ENCODE measurements at regions not wholly inside any gene's neighbourhood (a gene's known extent, or its start where the extent isn't known, plus 50 kb on each side); places are given as distances from the start of the nearest gene placed in this dataset.

DNA sequence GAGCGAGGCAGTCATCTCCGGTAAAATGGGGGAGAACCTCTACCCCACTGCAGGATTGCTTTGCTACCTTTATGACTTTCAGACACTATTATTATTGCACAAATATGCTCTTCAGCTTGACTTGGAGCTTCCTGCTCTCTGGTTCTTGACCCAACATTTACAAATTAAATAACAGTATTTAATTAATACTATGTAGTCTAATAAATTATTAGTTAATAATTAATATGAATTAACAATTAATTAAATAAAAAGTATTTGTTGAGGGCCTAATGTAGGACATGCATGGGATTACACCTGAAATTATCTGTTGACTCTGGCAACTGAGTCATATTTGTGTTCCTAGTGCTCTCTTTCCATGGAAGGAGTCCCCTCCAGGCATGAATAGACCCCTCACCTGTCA, 359.9 kb downstream of the SIPA1L2 start:
- no peak for DNase-seq

GRCh38 chr1:232267837-232268598, 361.9 kb downstream of the SIPA1L2 start:
- no peak for DNase-seq

DNA sequence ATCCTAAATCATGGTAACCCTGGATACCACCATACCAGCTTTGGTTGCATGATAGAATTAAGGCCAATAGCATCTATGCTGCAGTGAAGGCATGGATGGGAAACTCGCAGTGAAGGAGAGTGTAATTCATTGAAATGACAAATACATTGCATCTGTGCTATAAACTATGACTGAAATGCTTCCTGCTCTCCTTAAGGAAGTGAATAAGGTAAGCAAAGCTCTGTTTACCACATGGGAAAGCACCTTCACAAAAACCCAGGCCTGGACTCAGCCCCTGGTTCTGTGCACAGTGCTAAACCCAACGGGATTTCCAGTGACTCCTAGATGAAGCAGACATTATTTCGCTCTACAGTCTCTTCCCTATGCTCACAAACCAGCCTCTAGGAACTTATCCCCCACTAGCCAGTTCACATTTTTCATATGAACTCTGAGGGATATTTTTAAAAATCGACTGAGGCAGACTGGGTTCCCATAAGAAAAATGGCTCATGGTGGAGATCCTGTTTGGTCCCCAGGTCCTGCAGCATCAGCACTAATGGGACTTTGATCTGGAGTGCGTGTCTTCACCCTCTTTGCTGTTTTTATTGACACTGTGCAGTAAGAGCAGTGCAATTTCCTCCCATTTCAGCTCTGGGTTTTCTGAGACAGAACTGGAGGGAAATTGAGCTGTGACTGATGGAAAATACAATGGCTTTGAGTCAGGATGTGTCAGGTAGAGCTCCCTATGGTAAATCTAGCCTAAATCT, 362.7 kb downstream of the SIPA1L2 start:
- DNase-seq, result no peak

DNA sequence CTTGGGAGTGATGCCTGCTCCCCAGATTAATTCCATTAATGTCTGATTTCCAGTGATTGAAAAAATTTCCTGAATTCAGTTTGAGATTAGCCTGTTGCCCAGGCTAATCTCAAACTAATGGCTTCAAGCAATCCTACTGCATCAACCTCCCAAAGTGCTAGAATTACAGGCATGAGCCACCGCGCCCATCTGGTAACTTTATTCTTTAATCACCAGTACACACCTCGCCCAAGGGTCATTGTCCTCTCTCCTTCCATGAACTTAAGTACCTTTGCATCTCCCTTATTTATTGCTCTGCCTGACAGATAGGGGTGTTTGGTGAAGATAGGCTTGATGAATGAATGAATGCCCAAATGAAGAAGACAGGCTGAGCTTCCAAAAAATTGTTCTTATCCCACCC, 366.5 kb downstream of the SIPA1L2 start:
- DNase-seq, result no peak

GRCh38 chr1:232262991-232263390, 366.9 kb downstream of the SIPA1L2 start:
- no peak for DNase-seq

DNA sequence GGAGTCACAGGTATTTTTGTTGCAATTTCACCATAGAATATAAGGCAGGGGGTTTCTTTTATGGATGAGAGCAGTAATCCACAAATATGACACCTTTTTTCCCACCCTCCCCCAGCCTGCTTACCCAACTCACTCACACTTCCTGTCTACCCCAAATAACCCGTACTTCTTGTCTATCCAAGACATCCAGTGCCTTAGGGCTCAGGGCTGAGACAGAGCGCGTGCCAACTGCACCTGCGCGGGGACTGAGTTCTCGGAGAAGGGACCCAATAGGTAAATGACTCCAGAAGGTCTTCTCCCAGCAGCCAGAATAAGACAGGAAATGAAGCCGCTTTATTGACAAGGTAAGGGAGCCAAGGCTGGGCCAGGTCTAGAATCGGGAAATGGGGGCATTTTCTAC, 369.1 kb downstream of the SIPA1L2 start:
- DNase-seq, result no peak

DNA sequence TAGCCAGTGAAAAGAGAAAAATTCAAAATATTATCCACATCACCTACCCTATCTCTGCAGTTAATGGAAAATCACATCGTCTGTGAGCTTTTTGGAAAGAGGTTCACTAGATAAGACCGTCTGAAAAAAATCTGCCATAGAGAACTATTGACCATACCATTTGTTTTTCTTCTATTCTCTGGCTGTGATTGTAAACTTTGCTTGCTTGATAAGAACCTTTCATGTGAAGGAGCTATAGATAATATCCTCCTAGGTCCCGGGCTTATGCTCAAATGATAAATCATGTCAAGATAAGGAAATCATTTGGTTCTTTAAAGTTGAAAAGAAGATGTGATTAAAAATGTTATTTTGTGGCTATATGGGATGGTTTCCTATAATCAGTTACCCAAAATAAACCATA, 369.9 kb downstream of the SIPA1L2 start:
- DNase-seq, result no peak

GRCh38 chr1:232259333-232259732, 370.6 kb downstream of the SIPA1L2 start:
- DNase-seq, result no peak

- DNase-seq, result no peak
Measured at GRCh38 chr1:232252546-232253118, 377.3 kb downstream of the SIPA1L2 start.

GRCh38 chr1:232250838-232251237, 379.1 kb downstream of the SIPA1L2 start:
- DNase-seq, result no peak

GRCh38 chr1:232249861-232250777, 379.8 kb downstream of the SIPA1L2 start:
- DNase-seq, result no peak

DNA sequence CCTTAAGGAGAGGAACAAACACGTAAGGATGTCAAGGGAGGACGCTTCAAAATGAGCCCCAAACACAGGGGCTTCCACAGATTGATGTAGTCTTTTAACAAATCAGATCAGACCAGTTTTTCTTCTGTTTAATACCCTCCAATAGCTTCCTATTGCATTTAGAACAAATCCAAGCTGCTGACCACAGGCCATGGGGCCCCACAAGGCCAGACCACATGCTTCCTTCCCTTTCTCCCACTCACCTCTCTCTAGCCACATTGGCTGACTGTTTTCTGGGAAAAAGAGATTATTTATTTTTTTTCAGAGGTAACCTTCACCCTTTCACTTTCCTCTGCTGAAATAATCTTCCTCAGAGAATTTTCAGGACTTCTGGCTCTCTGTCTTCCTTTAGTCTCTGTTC, 380.6 kb downstream of the SIPA1L2 start:
- no peak for DNase-seq

- DNase-seq, result no peak
Measured at GRCh38 chr1:232248276-232248820, 381.6 kb downstream of the SIPA1L2 start.

DNA sequence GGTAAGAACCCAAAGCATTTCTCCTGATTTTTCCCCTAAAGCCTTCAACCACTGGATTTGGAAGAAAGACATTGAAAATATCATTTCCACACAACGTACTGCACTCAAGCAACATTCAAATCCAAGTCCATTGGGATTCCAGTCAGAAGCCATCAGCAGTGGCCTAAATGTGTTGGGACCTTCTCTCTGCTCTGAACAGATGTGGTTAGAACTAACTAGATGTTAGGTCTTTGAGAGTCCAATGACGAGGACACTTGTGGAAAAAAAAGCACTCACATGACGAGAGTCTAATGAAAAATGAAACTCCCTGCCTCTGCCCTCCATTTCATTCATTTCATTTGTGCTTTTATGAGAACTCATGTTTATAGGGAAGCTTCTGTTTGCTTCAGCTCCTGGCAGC, 382.3 kb downstream of the SIPA1L2 start:
- no peak for DNase-seq

DNA sequence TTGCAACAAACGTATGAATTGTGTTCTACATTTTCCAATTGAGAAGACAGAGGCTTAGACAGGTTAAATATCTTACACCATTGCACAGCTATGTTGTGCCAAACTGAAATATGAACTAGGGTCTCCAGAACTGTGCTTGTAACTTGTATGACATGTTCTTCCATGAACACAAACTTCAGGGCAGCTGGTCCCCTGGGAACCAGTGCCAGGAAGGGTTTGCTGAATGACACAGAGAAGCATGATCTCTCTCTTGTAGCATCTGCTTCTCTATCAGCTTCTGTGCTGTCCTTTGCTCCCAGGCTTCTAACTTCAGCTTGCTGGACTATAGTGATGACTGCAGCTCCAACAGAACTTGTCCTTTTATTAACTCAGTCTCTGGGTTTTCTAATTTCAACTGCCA, 385.5 kb downstream of the SIPA1L2 start:
- no peak for DNase-seq

GRCh38 chr1:232239998-232240397, 389.9 kb downstream of the SIPA1L2 start:
- no peak for DNase-seq

- no peak for DNase-seq
Measured at GRCh38 chr1:232239522-232239921, 390.4 kb downstream of the SIPA1L2 start.

DNA sequence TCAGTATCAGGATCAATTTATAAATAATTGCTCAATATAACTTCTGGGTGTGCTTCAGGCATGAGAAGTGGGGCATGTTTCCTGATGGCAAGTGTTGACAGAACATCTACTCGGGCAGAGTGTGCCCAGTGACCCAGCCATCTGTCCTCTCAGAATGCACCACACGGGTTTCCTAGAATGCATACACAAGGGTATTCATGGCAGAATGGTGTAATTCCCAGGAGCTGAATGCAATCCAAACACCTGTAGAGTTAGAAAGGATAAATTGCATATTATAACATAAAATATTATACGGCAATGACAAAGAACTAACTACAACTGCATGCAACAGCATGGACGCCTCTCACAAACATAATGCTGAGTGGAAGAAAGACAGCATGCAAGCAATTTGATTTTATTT, 391.9 kb downstream of the SIPA1L2 start:
- no peak for DNase-seq

DNA sequence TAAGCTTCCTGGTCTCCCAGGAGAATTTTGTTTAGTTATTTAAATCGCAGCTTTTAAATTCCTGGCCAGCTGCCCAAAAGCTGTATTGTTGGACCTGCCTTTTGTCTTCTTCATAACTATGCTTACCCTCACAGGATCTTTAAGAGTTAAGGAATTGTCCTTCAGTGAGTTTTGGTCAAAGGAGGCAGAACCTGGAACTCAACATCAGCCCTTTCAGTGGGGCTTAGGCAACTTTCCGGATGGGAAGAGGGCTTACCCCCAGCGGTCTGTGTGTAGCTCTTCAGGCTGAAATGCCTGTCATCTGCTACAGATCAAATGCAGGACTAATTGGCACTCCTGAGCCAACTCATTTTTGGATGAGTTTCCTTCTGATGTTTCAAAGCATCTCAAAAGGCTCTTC, 402.6 kb downstream of the SIPA1L2 start:
- DNase-seq, result no peak

DNA sequence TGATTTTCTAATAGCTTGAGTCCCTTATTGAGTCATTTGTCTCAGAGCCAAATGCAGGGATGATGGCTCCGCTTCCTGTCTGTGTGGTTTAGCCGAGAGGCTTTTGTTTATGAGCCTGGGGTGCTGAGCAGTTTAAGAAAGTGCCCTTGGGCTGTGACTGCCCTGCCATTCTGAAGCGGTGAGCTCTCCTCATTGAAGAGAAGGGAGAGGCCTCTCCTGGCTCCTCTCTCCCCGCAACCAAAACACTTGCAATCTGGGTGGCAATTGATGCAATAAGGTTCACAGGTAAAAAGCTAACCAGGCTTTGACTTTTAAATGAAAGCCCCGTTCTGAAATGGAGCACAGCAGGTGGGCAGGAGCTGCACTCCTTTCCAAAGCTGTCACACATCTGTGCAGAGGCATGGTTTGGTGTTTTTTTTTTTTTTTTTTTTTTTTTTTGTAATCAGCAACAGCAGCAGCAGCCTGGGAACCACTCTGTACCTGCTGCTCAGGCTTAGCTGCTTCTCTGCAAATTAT, 403.7 kb downstream of the SIPA1L2 start:
- DNase-seq, result no peak

DNA sequence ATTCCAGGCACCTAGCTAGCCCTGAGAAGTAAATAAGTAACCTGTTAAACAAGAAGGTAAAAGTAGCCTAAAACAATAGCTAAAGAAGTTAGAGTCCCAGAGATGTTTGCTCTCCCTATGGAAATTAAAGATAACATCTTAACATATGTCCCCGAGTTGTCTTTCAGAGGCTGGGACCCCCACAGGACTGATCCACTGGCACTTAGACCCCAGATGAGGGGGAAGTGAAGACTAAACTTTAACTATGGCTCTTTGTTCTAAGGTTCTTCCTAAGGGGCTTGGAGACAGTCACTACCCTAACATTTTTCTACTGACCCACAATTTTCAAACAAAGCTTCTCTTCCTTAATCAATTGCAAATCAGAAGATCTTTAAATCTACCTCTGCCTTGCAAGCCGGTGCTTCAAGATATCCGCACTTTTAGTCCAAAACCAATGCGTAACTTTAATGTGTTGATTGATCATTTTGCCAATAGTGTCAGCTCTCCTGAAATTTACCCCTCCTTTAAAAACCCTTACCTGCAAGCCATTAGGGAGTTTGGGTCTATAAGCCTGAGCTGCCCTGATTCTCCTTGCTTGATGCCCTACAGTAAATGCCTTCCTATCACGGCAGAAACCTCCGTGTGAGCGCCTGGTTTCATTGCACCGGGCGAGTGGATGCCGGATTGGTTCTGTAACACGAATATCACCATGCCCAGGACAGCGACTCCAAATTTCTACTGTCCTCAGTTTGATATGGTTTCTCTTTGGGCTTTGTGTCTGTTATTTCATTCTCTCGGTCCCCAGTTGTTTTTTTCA, 404.4 kb downstream of the SIPA1L2 start:
- DNase-seq, result no peak

DNA sequence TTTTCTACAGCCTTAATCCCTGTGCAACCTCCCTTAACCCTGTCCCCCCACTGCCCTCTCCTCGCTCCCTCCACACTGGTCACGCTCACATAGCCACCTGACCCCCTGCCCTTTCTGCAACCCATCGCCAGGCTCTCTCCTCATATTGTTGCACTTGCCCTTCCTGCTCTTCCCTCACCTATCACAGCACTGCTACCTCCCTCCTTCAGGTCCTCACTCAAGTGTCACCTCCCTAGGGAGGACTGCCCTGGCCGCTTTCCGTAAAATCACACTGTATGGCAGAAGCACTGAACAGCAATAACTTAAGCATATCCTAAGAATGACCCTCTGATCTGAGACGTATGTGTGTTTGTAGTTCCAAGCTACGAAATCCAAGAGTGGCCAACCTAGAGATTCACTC, 406.0 kb downstream of the SIPA1L2 start:
- DNase-seq, result no peak
